ENCODE measurements at regions not wholly inside any gene's neighbourhood (a gene's known extent, or its start where the extent isn't known, plus 50 kb on each side); places are given as distances from the start of the nearest gene placed in this dataset.

- no peaks in the 10 kb centered on the region for H3K9me3 Mint-ChIP-seq
- no peak for DNase-seq (ENCODE audit: extremely low spot score, unreplicated experiment)
- no peaks in the 10 kb centered on the region for H3K27me3 Mint-ChIP-seq
- no peak overlapping the region for H3K27ac Mint-ChIP-seq
- TF ChIP-seq CTCF (conservative IDR thresholded peaks at IDR 0.05) = no peak
- H3K4me1 Mint-ChIP-seq (ENCODE audit: unreplicated experiment) = no peaks in the 10 kb centered on the region
- no peak overlapping the region for H3K4me3 Mint-ChIP-seq
- H3K36me3 Mint-ChIP-seq = no peaks in the 10 kb centered on the region
Observed at GRCh38 chr2:12068796-12069538, 322.5 kb downstream of the LPIN1 start.

GRCh38 chr2:12070153-12070552 is 323.7 kb downstream of the LPIN1 start:
- Mint-ChIP-seq H3K27me3 (no peaks in the 10 kb centered on the region), H3K4me1 (ENCODE audit: unreplicated experiment) (no peaks in the 10 kb centered on the region), H3K27ac (no peak overlapping the region), H3K36me3 (no peaks in the 10 kb centered on the region), H3K9me3 (no peaks in the 10 kb centered on the region), H3K4me3 (no peak overlapping the region)
- TF ChIP-seq CTCF (conservative IDR thresholded peaks at IDR 0.05) = no peak
- no peak for DNase-seq (ENCODE audit: extremely low spot score, unreplicated experiment)

GRCh38 chr2:12070581-12070980 is 324.1 kb downstream of the LPIN1 start:
- no peaks in the 10 kb centered on the region for H3K4me1 Mint-ChIP-seq (ENCODE audit: unreplicated experiment)
- H3K27ac Mint-ChIP-seq = no peak overlapping the region
- no peaks in the 10 kb centered on the region for H3K36me3 Mint-ChIP-seq
- no peak for DNase-seq (ENCODE audit: extremely low spot score, unreplicated experiment)
- TF ChIP-seq CTCF (conservative IDR thresholded peaks at IDR 0.05) = no peak
- H3K4me3 Mint-ChIP-seq = no peak overlapping the region
- no peaks in the 10 kb centered on the region for H3K9me3 Mint-ChIP-seq
- H3K27me3 Mint-ChIP-seq = no peaks in the 10 kb centered on the region

- TF ChIP-seq CTCF (conservative IDR thresholded peaks at IDR 0.05) = no peak
- H3K4me1 Mint-ChIP-seq (ENCODE audit: unreplicated experiment) = no peaks in the 10 kb centered on the region
- no peak overlapping the region for H3K27ac Mint-ChIP-seq
- H3K4me3 Mint-ChIP-seq = no peak overlapping the region
- no peaks in the 10 kb centered on the region for H3K9me3 Mint-ChIP-seq
- no peak for DNase-seq (ENCODE audit: extremely low spot score, unreplicated experiment)
- H3K27me3 Mint-ChIP-seq = no peaks in the 10 kb centered on the region
- H3K36me3 Mint-ChIP-seq = no peaks in the 10 kb centered on the region
Observed at GRCh38 chr2:12071318-12071717, 324.9 kb downstream of the LPIN1 start.

GRCh38 chr2:12073217-12073852 is 326.9 kb downstream of the LPIN1 start:
- Mint-ChIP-seq H3K4me3 (no peak overlapping the region), H3K27ac (no peak overlapping the region), H3K9me3 (no peaks in the 10 kb centered on the region), H3K4me1 (ENCODE audit: unreplicated experiment) (peaks cover 8% of the 10 kb centered on the region), H3K27me3 (no peaks in the 10 kb centered on the region), H3K36me3 (no peaks in the 10 kb centered on the region)
- no peak for TF ChIP-seq CTCF (conservative IDR thresholded peaks at IDR 0.05)
- no peak for DNase-seq (ENCODE audit: extremely low spot score, unreplicated experiment)
